Hepatocyte (in vitro differentiated cells): ENCODE measurements at regions not wholly inside any gene's neighbourhood (a gene's known extent, or its start where the extent isn't known, plus 50 kb on each side); places are given as distances from the start of the nearest gene placed in this dataset.
"Not testable (repeated sequence)": the region's sequence is repeated elsewhere in the genome, so short reads cannot be mapped to it uniquely, and the experiment has no call there.

Experiments
- DNase-seq: peaks from one replicate; pipeline ENCODE4 v3.0.0-alpha.2; 2016; ENCODE audit warnings: low spot score
- H2AFZ ChIP-seq: fragments of 200-600 bp; sonication (generic); 2 replicates; pipeline ENCODE4 v1.6.0; 2016; ENCODE audit warnings: antibody characterized with exemption, mild to moderate bottlenecking
- H3K27ac ChIP-seq: fragments of 200-600 bp; sonication (generic); 2 replicates; pipeline ENCODE4 v1.5.1; 2016; ENCODE audit warnings: mild to moderate bottlenecking
- H3K27me3 ChIP-seq: fragments of 200-600 bp; sonication (generic); 2 replicates; pipeline ENCODE4 v1.6.1; 2016
- H3K36me3 ChIP-seq: fragments of 200-600 bp; sonication (generic); replicated peaks from 2 replicates; pipeline ENCODE4 v1.5.1; 2016; ENCODE audit warnings: low read depth; ENCODE audit not compliant: insufficient read depth
- H3K4me1 ChIP-seq: fragments of 200-600 bp; sonication (generic); 2 replicates; pipeline ENCODE4 v1.5.1; 2016; ENCODE audit warnings: mild to moderate bottlenecking, moderate library complexity; ENCODE audit not compliant: insufficient read depth
- H3K4me2 ChIP-seq: fragments of 200-600 bp; sonication (generic); 2 replicates; pipeline ENCODE4 v1.6.0; 2016
- H3K4me3 ChIP-seq: fragments of 200-600 bp; sonication (generic); 2 replicates; pipeline ENCODE4 v1.5.1; 2016; ENCODE audit warnings: mild to moderate bottlenecking
- H3K79me2 ChIP-seq: fragments of 200-600 bp; sonication (generic); 2 replicates; pipeline ENCODE4 v1.6.0; 2017; ENCODE audit warnings: mild to moderate bottlenecking
- H3K9me2 ChIP-seq: fragments of 200-600 bp; sonication (generic); replicated peaks from 2 replicates; pipeline ENCODE4 v1.6.0; 2017; ENCODE audit warnings: mild to moderate bottlenecking; ENCODE audit not compliant: insufficient read depth
- H3K9me3 ChIP-seq: fragments of 200-600 bp; sonication (generic); 2 replicates; pipeline ENCODE4 v1.5.1; 2016; ENCODE audit warnings: low read depth, mild to moderate bottlenecking
- H4K20me1 ChIP-seq: fragments of 200-600 bp; sonication (generic); 2 replicates; pipeline ENCODE4 v1.6.0; 2016; ENCODE audit warnings: mild to moderate bottlenecking; ENCODE audit not compliant: insufficient read depth, poor library complexity, severe bottlenecking
- WGBS: methylation state at CpG from one replicate; pipeline ENCODE4 v1.1.6; 2016; ENCODE audit warnings: low lambda C conversion rate; ENCODE audit errors: missing lambda C conversion rate; 5-methylcytosine and 5-hydroxymethylcytosine counted together

GRCh38 chr5:21535114-21535513 lies 1318.0 kb downstream of the CDH12 start:
- H3K79me2 ChIP-seq, H3K4me3 ChIP-seq, H2AFZ ChIP-seq, H3K9me3 ChIP-seq, H3K36me3 ChIP-seq, H4K20me1 ChIP-seq, H3K27me3 ChIP-seq, DNase-seq, H3K4me1 ChIP-seq, H3K9me2 ChIP-seq, H3K27ac ChIP-seq, H3K4me2 ChIP-seq: not testable (repeated sequence)

GRCh38 chr5:21521157-21521556 lies 1332.0 kb downstream of the CDH12 start:
- H3K4me2 ChIP-seq, H3K27ac ChIP-seq, H3K9me3 ChIP-seq, H3K4me3 ChIP-seq, H3K79me2 ChIP-seq, H3K36me3 ChIP-seq, H3K9me2 ChIP-seq, H3K4me1 ChIP-seq, H3K27me3 ChIP-seq, H2AFZ ChIP-seq, DNase-seq, H4K20me1 ChIP-seq: not testable (repeated sequence)
- 79% methylated on average over 2 of the region's 2 CpGs for WGBS

- H3K79me2 ChIP-seq, H3K36me3 ChIP-seq, H3K4me3 ChIP-seq, H3K27ac ChIP-seq, H4K20me1 ChIP-seq, DNase-seq, H3K9me2 ChIP-seq, H3K9me3 ChIP-seq, H2AFZ ChIP-seq, H3K27me3 ChIP-seq, H3K4me2 ChIP-seq, H3K4me1 ChIP-seq: not testable (repeated sequence)
- 92% methylated on average over 8 of the region's 11 CpGs for WGBS
Observed at GRCh38 chr5:21496926-21497325, 1356.2 kb downstream of the CDH12 start.

GRCh38 chr5:21496056-21496455 lies 1357.1 kb downstream of the CDH12 start:
- not testable (repeated sequence) for H3K4me2 ChIP-seq, H3K27ac ChIP-seq, H3K9me2 ChIP-seq, DNase-seq, H2AFZ ChIP-seq, H3K9me3 ChIP-seq, H3K4me1 ChIP-seq, H3K4me3 ChIP-seq, H3K36me3 ChIP-seq, H3K79me2 ChIP-seq, H3K27me3 ChIP-seq, H4K20me1 ChIP-seq
- WGBS: 88% methylated on average over 8 of the region's 8 CpGs

- H2AFZ ChIP-seq, DNase-seq, H3K79me2 ChIP-seq, H3K4me3 ChIP-seq, H3K9me2 ChIP-seq, H3K36me3 ChIP-seq, H3K27ac ChIP-seq, H3K27me3 ChIP-seq, H3K9me3 ChIP-seq, H3K4me2 ChIP-seq, H3K4me1 ChIP-seq, H4K20me1 ChIP-seq: not testable (repeated sequence)
- WGBS: 88% methylated on average over 6 of the region's 6 CpGs
Observed at GRCh38 chr5:21495235-21495634, 1357.9 kb downstream of the CDH12 start.

- H3K4me3 ChIP-seq, H3K27me3 ChIP-seq, H3K9me2 ChIP-seq, H3K36me3 ChIP-seq, DNase-seq, H3K27ac ChIP-seq, H2AFZ ChIP-seq, H3K4me2 ChIP-seq, H3K4me1 ChIP-seq, H4K20me1 ChIP-seq, H3K9me3 ChIP-seq, H3K79me2 ChIP-seq: not testable (repeated sequence)
- WGBS: 96% methylated on average over 8 of the region's 8 CpGs
Observed at GRCh38 chr5:21494033-21494432, 1359.1 kb downstream of the CDH12 start.

- H3K27me3 ChIP-seq, H3K36me3 ChIP-seq, H3K4me2 ChIP-seq, H4K20me1 ChIP-seq, H3K4me3 ChIP-seq, H3K9me2 ChIP-seq, H2AFZ ChIP-seq, H3K4me1 ChIP-seq, H3K9me3 ChIP-seq, H3K27ac ChIP-seq, DNase-seq, H3K79me2 ChIP-seq: not testable (repeated sequence)
- 95% methylated on average over 6 of the region's 6 CpGs for WGBS
Observed at GRCh38 chr5:21491182-21491581, 1362.0 kb downstream of the CDH12 start.

- not testable (repeated sequence) for H2AFZ ChIP-seq, H3K9me3 ChIP-seq, H3K4me2 ChIP-seq, H3K9me2 ChIP-seq, DNase-seq, H3K4me3 ChIP-seq, H3K4me1 ChIP-seq, H3K79me2 ChIP-seq, H3K36me3 ChIP-seq, H4K20me1 ChIP-seq, H3K27ac ChIP-seq, H3K27me3 ChIP-seq
- WGBS: 95% methylated on average over 6 of the region's 6 CpGs
Observed at GRCh38 chr5:21488828-21489227, 1364.3 kb downstream of the CDH12 start.

GRCh38 chr5:21485458-21486000 lies 1367.6 kb downstream of the CDH12 start:
- 96% methylated on average over 7 of the region's 7 CpGs for WGBS
- not testable (repeated sequence) for H3K4me1 ChIP-seq, H3K79me2 ChIP-seq, H3K27me3 ChIP-seq, H3K36me3 ChIP-seq, DNase-seq, H3K4me2 ChIP-seq, H3K27ac ChIP-seq, H3K9me3 ChIP-seq, H2AFZ ChIP-seq, H3K9me2 ChIP-seq, H4K20me1 ChIP-seq, H3K4me3 ChIP-seq
